Neural progenitor cell (in vitro differentiated cells): ENCODE measurements at regions not wholly inside any gene's neighbourhood (a gene's known extent, or its start where the extent isn't known, plus 50 kb on each side); places are given as distances from the start of the nearest gene placed in this dataset.

Source experiments
- CTCF ChIP-seq: fragments of 200-600 bp; sonication (generic); IDR thresholded peaks from 2 replicates; pipeline ENCODE4 v1.5.1; 2017; ENCODE audit warnings: antibody characterized with exemption, mild to moderate bottlenecking
- EZH2 ChIP-seq: fragments of 200-600 bp; sonication (generic); IDR thresholded peaks from 2 replicates; pipeline ENCODE4 v1.6.1; 2017; ENCODE audit warnings: antibody characterized with exemption, mild to moderate bottlenecking, moderate library complexity
- EZH2phosphoT487 ChIP-seq: fragments of 200-600 bp; sonication (generic); IDR thresholded peaks from 2 replicates; pipeline ENCODE4 v1.6.1; 2017; ENCODE audit warnings: antibody characterized with exemption

DNA sequence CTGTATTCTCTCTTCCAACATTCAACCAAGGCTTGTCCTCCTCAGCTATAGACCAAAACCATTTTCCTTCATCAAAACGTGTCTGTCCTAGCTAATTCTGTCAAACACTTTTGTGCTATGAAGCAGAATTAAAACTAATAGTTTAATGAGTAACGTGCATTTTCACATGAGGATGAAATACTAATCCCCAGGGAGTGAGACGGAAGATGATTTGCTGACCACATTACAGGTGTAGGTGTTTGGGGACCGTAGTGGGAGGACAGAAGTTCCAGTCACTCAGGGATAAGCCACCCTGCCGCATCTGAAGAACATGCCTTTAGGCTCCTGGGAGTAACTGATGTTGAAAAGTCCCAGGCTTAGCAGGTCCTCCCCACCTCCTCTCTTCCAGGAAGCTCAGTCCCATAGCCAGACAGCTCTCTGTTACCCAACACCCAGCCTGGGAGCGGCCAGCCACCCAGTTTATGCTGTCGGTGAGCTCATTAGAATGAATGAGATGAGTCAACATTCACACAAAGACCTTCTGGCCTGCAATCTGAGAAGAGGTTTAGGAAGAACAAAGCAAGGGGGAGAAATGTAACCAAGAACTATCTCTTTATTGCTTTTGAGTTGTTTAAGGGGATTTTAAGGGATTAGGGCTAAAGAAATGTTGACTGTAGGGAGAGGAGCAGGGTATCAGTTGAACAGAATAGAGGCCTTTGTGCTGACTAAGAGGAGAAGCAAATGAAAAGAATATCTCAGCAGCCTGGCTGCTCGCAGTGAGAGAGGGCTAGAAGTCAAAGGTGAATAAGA lies 122.5 kb downstream of the FOXI3 start:
- TF ChIP-seq CTCF (no peak), EZH2 (no peak), EZH2phosphoT487 (peak; percentile 99)
